Naive thymus-derived CD4-positive, alpha-beta T cell (primary cell): ENCODE measurements at regions not wholly inside any gene's neighbourhood (a gene's known extent, or its start where the extent isn't known, plus 50 kb on each side); places are given as distances from the start of the nearest gene placed in this dataset.

Experiments used
- ATAC-seq: fragments of 150-1000 bp; cut with Tn5 transposase; 2 replicates; pipeline ENCODE4 v1.10.0; 2021; ENCODE audit warnings: mild to moderate bottlenecking, moderate library complexity
- CTCF ChIA-PET: fragments of 350-600 bp; sonication (Branson Sonifier 250); formaldehyde crosslinking; loops from one replicate; lab custom pipeline; 2021; ENCODE audit warnings: antibody characterized with exemption; lab: Charles Lee
- POLR2A ChIA-PET: fragments of 350-600 bp; sonication (Branson Sonifier 250); formaldehyde crosslinking; loops from one replicate; lab custom pipeline; 2021; ENCODE audit warnings: antibody characterized with exemption, inconsistent platforms; lab: Charles Lee
- DNase-seq, 9 donors: peaks; one replicate each; pipeline versions ENCODE4 v3.0.0 to v3.0.0-alpha.2; 2020 to 2022; ENCODE audit warnings: mixed read lengths in 1 of 9
- H3K27ac ChIP-seq: one replicate; pipeline ENCODE4 v1.7.0; 2013; ENCODE audit warnings: mild to moderate bottlenecking, low read depth, low read length, moderate library complexity
- H3K27me3 ChIP-seq, 2 donors: one replicate each; pipeline ENCODE4 v1.7.0; 2013; ENCODE audit warnings: low read length in 2 of 2, mild to moderate bottlenecking in 2 of 2, moderate library complexity in 2 of 2; ENCODE audit not compliant: control insufficient read depth in 2 of 2, insufficient read depth in 2 of 2
- H3K36me3 ChIP-seq, 3 experiments: 1 replicate in 2 of 3; 2 replicates in 1 of 3; pipeline ENCODE4 v1.7.0; 2013; ENCODE audit warnings: low read length in 3 of 3, mild to moderate bottlenecking in 3 of 3, moderate library complexity in 1 of 3; ENCODE audit not compliant: insufficient read depth in 3 of 3, control insufficient read depth in 2 of 3
- H3K4me1 ChIP-seq, 2 donors: one replicate each; pipeline ENCODE4 v1.7.0; 2013; ENCODE audit warnings: low read length in 2 of 2, mild to moderate bottlenecking in 2 of 2, moderate library complexity in 1 of 2; ENCODE audit not compliant: control insufficient read depth in 2 of 2, insufficient read depth in 2 of 2
- H3K4me3 ChIP-seq: 2 replicates; pipeline ENCODE4 v1.7.0; 2013; ENCODE audit warnings: mild to moderate bottlenecking, low read length
- H3K9me3 ChIP-seq, 3 experiments: 1 replicate in 2 of 3; 2 replicates in 1 of 3; pipeline ENCODE4 v1.7.0; 2013; ENCODE audit warnings: low read length in 3 of 3; ENCODE audit not compliant: control insufficient read depth in 2 of 3
- H3K27ac Mint-ChIP-seq, 9 donors: one replicate each; pipeline ENCODE4 v1.8.0; 2020 to 2022; ENCODE audit warnings: mixed read lengths in 9 of 9, mild to moderate bottlenecking in 8 of 9, moderate library complexity in 5 of 9, inconsistent platforms in 2 of 9
- H3K27me3 Mint-ChIP-seq, 5 donors: one replicate each; pipeline ENCODE4 v1.8.0; 2021 to 2022; ENCODE audit warnings: mixed read lengths in 5 of 5, mild to moderate bottlenecking in 1 of 5
- H3K36me3 Mint-ChIP-seq, 5 donors: one replicate each; pipeline ENCODE4 v1.8.0; 2020 to 2022; ENCODE audit warnings: mixed read lengths in 5 of 5, mild to moderate bottlenecking in 3 of 5, inconsistent platforms in 1 of 5
- H3K4me1 Mint-ChIP-seq, 7 donors: one replicate each; pipeline ENCODE4 v1.8.0; 2020 to 2022; ENCODE audit warnings: mixed read lengths in 7 of 7, mild to moderate bottlenecking in 3 of 7, inconsistent platforms in 1 of 7
- H3K4me3 Mint-ChIP-seq, 10 donors: one replicate each; pipeline ENCODE4 v1.8.0; 2020 to 2022; ENCODE audit warnings: mild to moderate bottlenecking in 10 of 10, mixed read lengths in 10 of 10, moderate library complexity in 6 of 10, inconsistent platforms in 2 of 10
- H3K9me3 Mint-ChIP-seq, 11 donors: one replicate each; pipeline ENCODE4 v1.8.0; 2020 to 2022; ENCODE audit warnings: mixed read lengths in 11 of 11, mild to moderate bottlenecking in 4 of 11, inconsistent platforms in 1 of 11, moderate library complexity in 1 of 11
- intact Hi-C, 2 donors: fragments of 100-400 bp; cut with micrococcal nuclease; formaldehyde crosslinking; loops; one replicate each; pipeline ENCODE4 v1.15.1; 2023

DNA sequence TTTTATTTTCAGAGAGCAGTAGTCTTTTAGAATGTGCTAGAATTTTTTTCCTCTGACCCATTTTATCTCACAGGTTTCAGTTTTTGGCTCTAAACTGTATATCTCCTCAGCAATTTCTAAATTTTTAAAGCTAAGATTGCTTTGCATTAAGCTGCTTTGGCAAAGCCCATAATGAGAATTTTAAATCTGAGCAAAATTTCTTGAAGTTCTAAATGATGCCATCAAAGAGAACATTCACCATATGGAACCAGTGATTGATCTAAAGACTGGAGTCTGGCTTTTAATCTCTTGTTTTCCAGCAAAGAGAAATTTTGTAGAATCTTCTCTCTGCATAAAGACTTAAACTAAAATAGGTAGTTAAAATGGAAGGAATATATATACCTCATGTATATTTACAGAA lies 313.6 kb downstream of the TBC1D32 start:
- intact Hi-C loops, result no loop called here
- POLR2A ChIA-PET, result no interaction called here
- CTCF ChIA-PET, result interaction anchor here (0.6 kb wide), 1 partner anchor 891 kb away, joined by 4 read pairs; no protein-coding TSS in a partner anchor

GRCh38 chr6:121008553-121008952 lies 325.7 kb downstream of the TBC1D32 start:
- H3K4me3 Mint-ChIP-seq, result no peak overlapping the region
- intact Hi-C loops, result no loop called here
- H3K4me1 Mint-ChIP-seq, result no peaks in the 10 kb centered on the region
- H3K36me3 Mint-ChIP-seq, result no peaks in the 10 kb centered on the region
- Histone ChIP-seq H3K36me3 (no peaks in the 10 kb centered on the region), H3K27ac (no peak overlapping the region), H3K4me3 (no peak overlapping the region), H3K4me1 (no peaks in the 10 kb centered on the region), H3K27me3 (no peaks in the 10 kb centered on the region), H3K9me3 (no peaks in the 10 kb centered on the region)
- H3K27ac Mint-ChIP-seq, result no peak overlapping the region
- DNase-seq, result no peak
- ChIA-PET CTCF (no interaction called here), POLR2A (no interaction called here)
- H3K9me3 Mint-ChIP-seq, result peaks cover 0 to 4% (median 1%) of the 10 kb centered on the region in 11 donors
- ATAC-seq, result no peak
- no peaks in the 10 kb centered on the region for H3K27me3 Mint-ChIP-seq

More for the DNA sequence above, 313.6 kb downstream of the TBC1D32 start:
- DNase-seq, result no peak
- Histone ChIP-seq H3K27me3 (no peaks in the 10 kb centered on the region), H3K36me3 (no peaks in the 10 kb centered on the region), H3K9me3 (no peaks in the 10 kb centered on the region), H3K4me3 (no peak overlapping the region), H3K27ac (no peak overlapping the region), H3K4me1 (no peaks in the 10 kb centered on the region)
- ATAC-seq, result no peak
- Mint-ChIP-seq H3K4me3 (no peak overlapping the region), H3K27me3 (peaks cover 0 to 13% (median 3%) of the 10 kb centered on the region in 5 donors), H3K27ac (no peak overlapping the region), H3K36me3 (peaks cover 0 to 6% (median 0%) of the 10 kb centered on the region in 5 donors), H3K9me3 (peaks cover 0 to 17% (median 6%) of the 10 kb centered on the region in 11 donors), H3K4me1 (no peaks in the 10 kb centered on the region)

DNA sequence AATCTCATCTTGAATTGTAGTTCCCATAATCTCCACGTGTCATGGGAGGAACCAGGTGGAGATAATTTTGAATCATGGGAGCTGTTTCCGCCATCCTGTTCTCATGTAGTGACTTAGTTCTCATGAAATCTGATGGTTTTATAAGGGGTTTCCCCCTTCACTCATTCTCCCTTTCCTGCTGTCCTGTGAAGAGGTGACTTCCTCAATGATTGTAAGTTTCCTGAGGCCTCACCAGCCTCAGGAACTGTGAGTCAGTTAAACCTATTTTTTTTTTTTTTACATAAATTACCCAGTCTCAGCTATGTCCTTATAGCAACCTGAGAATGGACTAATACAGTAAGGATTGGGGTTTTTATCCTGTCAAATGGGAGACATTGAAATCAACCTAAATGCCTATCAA lies 328.3 kb downstream of the TBC1D32 start:
- Histone ChIP-seq H3K27me3 (no peaks in the 10 kb centered on the region), H3K4me1 (no peaks in the 10 kb centered on the region), H3K9me3 (no peaks in the 10 kb centered on the region), H3K36me3 (no peaks in the 10 kb centered on the region), H3K27ac (no peak overlapping the region), H3K4me3 (no peak overlapping the region)
- ChIA-PET POLR2A (no interaction called here), CTCF (no interaction called here)
- DNase-seq (no peak), ATAC-seq (no peak)
- intact Hi-C loops, result no loop called here
- H3K36me3 Mint-ChIP-seq, result no peaks in the 10 kb centered on the region
- H3K27me3 Mint-ChIP-seq, result no peaks in the 10 kb centered on the region
- H3K9me3 Mint-ChIP-seq, result peaks cover 0 to 21% (median 6%) of the 10 kb centered on the region in 11 donors
- H3K4me1 Mint-ChIP-seq, result no peaks in the 10 kb centered on the region
- no peak overlapping the region for H3K27ac Mint-ChIP-seq
- H3K4me3 Mint-ChIP-seq, result no peak overlapping the region

- Histone ChIP-seq H3K36me3 (no peaks in the 10 kb centered on the region), H3K4me3 (no peak overlapping the region), H3K27me3 (no peaks in the 10 kb centered on the region), H3K4me1 (no peaks in the 10 kb centered on the region), H3K9me3 (no peaks in the 10 kb centered on the region), H3K27ac (no peak overlapping the region)
- Mint-ChIP-seq H3K9me3 (peaks cover 0 to 29% (median 5%) of the 10 kb centered on the region in 11 donors), H3K4me1 (no peaks in the 10 kb centered on the region), H3K27me3 (peaks cover 0 to 27% (median 11%) of the 10 kb centered on the region in 5 donors), H3K36me3 (no peaks in the 10 kb centered on the region), H3K4me3 (no peak overlapping the region), H3K27ac (no peak overlapping the region)
- intact Hi-C loops, result no loop called here
- ChIA-PET CTCF (no interaction called here), POLR2A (no interaction called here)
- DNase-seq (no peak), ATAC-seq (no peak)
Measured at GRCh38 chr6:121000381-121000780, 333.9 kb downstream of the TBC1D32 start.

- H3K4me3 ChIP-seq, result no peak overlapping the region
- Mint-ChIP-seq H3K27me3 (peaks cover 0 to 32% (median 22%) of the 10 kb centered on the region in 5 donors), H3K27ac (no peak overlapping the region), H3K4me1 (no peaks in the 10 kb centered on the region), H3K9me3 (peaks cover 0 to 10% (median 0%) of the 10 kb centered on the region in 11 donors), H3K36me3 (no peaks in the 10 kb centered on the region), H3K4me3 (no peak overlapping the region)
- H3K27ac ChIP-seq, result no peak overlapping the region
- H3K36me3 ChIP-seq, result no peaks in the 10 kb centered on the region
- H3K27me3 ChIP-seq, result no peaks in the 10 kb centered on the region
- no peak for DNase-seq
- ATAC-seq, result no peak
- H3K4me1 ChIP-seq, result no peaks in the 10 kb centered on the region
- CTCF ChIA-PET, result no interaction called here
- POLR2A ChIA-PET, result interaction anchor here (0.6 kb wide), 1 partner anchor 1262 kb away, joined by 3 read pairs; no protein-coding TSS in a partner anchor
- intact Hi-C loops, result no loop called here
- no peaks in the 10 kb centered on the region for H3K9me3 ChIP-seq
Measured at GRCh38 chr6:120996340-120996739, 337.9 kb downstream of the TBC1D32 start.

GRCh38 chr6:120994573-120994967 lies 339.7 kb downstream of the TBC1D32 start:
- H3K27me3 ChIP-seq, result no peaks in the 10 kb centered on the region
- ChIA-PET CTCF (no interaction called here), POLR2A (no interaction called here)
- no peak overlapping the region for H3K27ac ChIP-seq
- Mint-ChIP-seq H3K36me3 (no peaks in the 10 kb centered on the region), H3K27me3 (peaks cover 0 to 22% (median 19%) of the 10 kb centered on the region in 5 donors), H3K9me3 (peaks cover 0 to 3% (median 0%) of the 10 kb centered on the region in 11 donors), H3K27ac (no peak overlapping the region), H3K4me3 (no peak overlapping the region), H3K4me1 (no peaks in the 10 kb centered on the region)
- no peaks in the 10 kb centered on the region for H3K36me3 ChIP-seq
- ATAC-seq (no peak), DNase-seq (no peak)
- intact Hi-C loops, result no loop called here
- H3K9me3 ChIP-seq, result no peaks in the 10 kb centered on the region
- H3K4me3 ChIP-seq, result no peak overlapping the region
- no peaks in the 10 kb centered on the region for H3K4me1 ChIP-seq

GRCh38 chr6:120993929-120994572 lies 340.2 kb downstream of the TBC1D32 start:
- no peaks in the 10 kb centered on the region for H3K36me3 ChIP-seq
- H3K27ac ChIP-seq, result no peak overlapping the region
- Mint-ChIP-seq H3K27ac (no peak overlapping the region), H3K36me3 (no peaks in the 10 kb centered on the region), H3K4me3 (no peak overlapping the region), H3K27me3 (peaks cover 0 to 20% (median 15%) of the 10 kb centered on the region in 5 donors), H3K9me3 (peaks cover 0 to 3% (median 0%) of the 10 kb centered on the region in 11 donors), H3K4me1 (no peaks in the 10 kb centered on the region)
- H3K9me3 ChIP-seq, result no peaks in the 10 kb centered on the region
- intact Hi-C loops, result no loop called here
- no peak for ATAC-seq
- H3K4me3 ChIP-seq, result no peak overlapping the region
- H3K4me1 ChIP-seq, result no peaks in the 10 kb centered on the region
- POLR2A ChIA-PET, result no interaction called here
- CTCF ChIA-PET, result no interaction called here
- DNase-seq, result no peak
- H3K27me3 ChIP-seq, result no peaks in the 10 kb centered on the region
